Fibroblast of peridontal ligament (primary cell): ENCODE measurements at regions not wholly inside any gene's neighbourhood (a gene's known extent, or its start where the extent isn't known, plus 50 kb on each side); places are given as distances from the start of the nearest gene placed in this dataset.

Experiments
- DNase-seq: peaks from one replicate; pipeline ENCODE4 v3.0.0-alpha.2; 2010; ENCODE audit errors: extremely low read depth

DNA sequence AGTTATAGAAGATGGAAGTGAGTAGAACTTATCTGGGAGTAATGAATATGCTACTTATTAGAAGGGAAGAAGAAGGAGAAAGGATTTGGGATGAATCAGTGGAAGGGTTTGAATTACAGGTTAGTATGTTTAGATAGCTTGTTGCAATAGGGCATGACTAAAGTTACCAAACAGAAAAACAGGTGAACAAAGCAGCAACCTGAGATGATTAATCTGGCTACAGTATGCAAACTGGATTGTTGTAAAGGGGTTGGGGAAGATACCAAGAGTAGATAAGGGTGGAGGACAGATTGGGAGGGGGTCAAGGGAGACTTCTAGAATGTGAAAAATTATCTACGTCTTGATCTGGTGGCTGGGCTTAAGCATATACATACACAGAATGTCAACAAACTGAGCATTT, 73.4 kb upstream of the CLEC14A start:
- DNase-seq: no peak

DNA sequence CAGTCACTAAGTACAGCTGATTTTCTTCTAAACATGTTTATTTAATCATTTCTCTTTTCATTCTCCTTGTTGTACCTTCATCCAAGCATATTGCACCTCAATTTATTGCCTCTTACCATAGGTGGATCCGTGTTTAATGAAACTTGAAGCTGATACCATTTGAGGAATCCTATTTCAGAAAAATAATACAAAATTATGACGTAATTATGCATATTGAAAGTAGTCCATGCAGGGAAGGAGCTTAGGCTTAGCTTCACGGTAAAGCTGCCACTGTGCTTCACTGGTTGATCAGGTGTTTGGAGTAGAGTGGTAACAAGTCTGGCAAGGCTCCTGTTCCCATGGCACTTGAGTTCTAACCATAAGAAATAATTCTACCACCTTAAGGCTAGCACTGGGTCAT, 61.0 kb upstream of the CLEC14A start:
- no peak for DNase-seq

- no peak for DNase-seq
These were observed 55.8 kb upstream of the CLEC14A start for GRCh38 chr14:38311655-38312054.

- no peak for DNase-seq
These were observed 54.6 kb upstream of the CLEC14A start for GRCh38 chr14:38310420-38310995.

GRCh38 chr14:38309522-38310277, 53.8 kb upstream of the CLEC14A start:
- no peak for DNase-seq
